H9 (cell line): ENCODE measurements at regions not wholly inside any gene's neighbourhood (a gene's known extent, or its start where the extent isn't known, plus 50 kb on each side); places are given as distances from the start of the nearest gene placed in this dataset.

Experiments
- DNase-seq: peaks from one replicate; pipeline ENCODE4 v3.0.0-alpha.2; 2017
- H2AFZ ChIP-seq: one replicate; pipeline ENCODE4 v1.6.1; 2013; ENCODE audit warnings: mild to moderate bottlenecking, low read length, control low read depth, moderate library complexity
- H2AK5ac ChIP-seq: 2 replicates; pipeline ENCODE4 v1.6.1; 2013; ENCODE audit warnings: low read length, control low read depth, mixed read lengths; ENCODE audit not compliant: insufficient read length
- H2BK120ac ChIP-seq: one replicate; pipeline ENCODE4 v1.6.1; 2013; ENCODE audit warnings: low read depth, mild to moderate bottlenecking, low read length, control low read depth, inconsistent platforms; ENCODE audit not compliant: poor library complexity, severe bottlenecking
- H2BK12ac ChIP-seq: 2 replicates; pipeline ENCODE4 v1.6.1; 2013; ENCODE audit warnings: low read length, control low read depth, mixed read lengths, low read depth; ENCODE audit not compliant: insufficient read length
- H2BK15ac ChIP-seq: 2 replicates; pipeline ENCODE4 v1.6.1; 2013; ENCODE audit warnings: low read depth, low read length, control low read depth
- H2BK20ac ChIP-seq: one replicate; pipeline ENCODE4 v1.6.1; 2013; ENCODE audit warnings: low read depth, mild to moderate bottlenecking, low read length, control low read depth, inconsistent platforms; ENCODE audit not compliant: poor library complexity, severe bottlenecking
- H2BK5ac ChIP-seq: 2 replicates; pipeline ENCODE4 v1.6.1; 2013; ENCODE audit warnings: low read length, control low read depth, mixed read lengths; ENCODE audit not compliant: insufficient read length
- H3K14ac ChIP-seq: 2 replicates; pipeline ENCODE4 v1.6.1; 2013; ENCODE audit warnings: low read length, control low read depth; ENCODE audit not compliant: insufficient read depth
- H3K18ac ChIP-seq: 2 replicates; pipeline ENCODE4 v1.6.1; 2013; ENCODE audit warnings: low read depth, mild to moderate bottlenecking, mixed read lengths, low read length, control low read depth; ENCODE audit not compliant: insufficient read length
- H3K23ac ChIP-seq: 2 replicates; pipeline ENCODE4 v1.6.1; 2013; ENCODE audit warnings: low read length, control low read depth, mixed read lengths, low read depth; ENCODE audit not compliant: insufficient read length
- H3K23me2 ChIP-seq: 2 replicates; pipeline ENCODE4 v1.6.1; 2013; ENCODE audit warnings: low read depth, mild to moderate bottlenecking, mixed read lengths, low read length, control low read depth; ENCODE audit not compliant: insufficient read length, poor library complexity, severe bottlenecking
- H3K27ac ChIP-seq: 2 replicates; pipeline ENCODE4 v1.5.1; 2013; ENCODE audit warnings: low read length, control low read depth, mixed read lengths, low read depth; ENCODE audit not compliant: insufficient read length
- H3K27me3 ChIP-seq: 2 replicates; pipeline ENCODE4 v1.6.1; 2013; ENCODE audit warnings: low read length, control low read depth, inconsistent platforms; ENCODE audit not compliant: insufficient read depth
- H3K4ac ChIP-seq: 2 replicates; pipeline ENCODE4 v1.6.1; 2013; ENCODE audit warnings: low read depth, mild to moderate bottlenecking, control low read depth, inconsistent platforms, low read length, moderate library complexity
- H3K4me1 ChIP-seq: 2 replicates; pipeline ENCODE4 v1.6.1; 2013; ENCODE audit warnings: low read length, control low read depth, inconsistent platforms; ENCODE audit not compliant: insufficient read depth
- H3K4me2 ChIP-seq: 2 replicates; pipeline ENCODE4 v1.6.1; 2013; ENCODE audit warnings: low read length, control low read depth, mixed read lengths; ENCODE audit not compliant: insufficient read length, insufficient read depth
- H3K56ac ChIP-seq: 2 replicates; pipeline ENCODE4 v1.6.1; 2013; ENCODE audit warnings: low read depth, mild to moderate bottlenecking, mixed read lengths, low read length, control low read depth; ENCODE audit not compliant: insufficient read length
- H3K79me1 ChIP-seq: 2 replicates; pipeline ENCODE4 v1.6.1; 2013; ENCODE audit warnings: low read depth, mild to moderate bottlenecking, moderate library complexity, low read length, control low read depth, inconsistent platforms; ENCODE audit not compliant: insufficient read depth, poor library complexity, severe bottlenecking
- H3K79me2 ChIP-seq: 2 replicates; pipeline ENCODE4 v1.6.1; 2013; ENCODE audit warnings: low read length, control low read depth, inconsistent platforms; ENCODE audit not compliant: insufficient read depth
- H3K9ac ChIP-seq: 2 replicates; pipeline ENCODE4 v1.6.1; 2013; ENCODE audit warnings: low read length, control low read depth, mixed read lengths; ENCODE audit not compliant: insufficient read length; ENCODE audit errors: extremely low read depth
- H3K9me3 ChIP-seq: one replicate; pipeline ENCODE4 v1.6.1; 2013; ENCODE audit warnings: low read depth, low read length, inconsistent platforms; ENCODE audit not compliant: control insufficient read depth
- H3T11ph ChIP-seq: one replicate; pipeline ENCODE4 v1.6.1; 2013; ENCODE audit warnings: mild to moderate bottlenecking, low read length, control low read depth, inconsistent platforms
- H4K20me1 ChIP-seq: one replicate; pipeline ENCODE4 v1.6.1; 2013; ENCODE audit not compliant: control insufficient read depth, insufficient read length, insufficient read depth
- H4K5ac ChIP-seq: 2 replicates; pipeline ENCODE4 v1.6.1; 2013; ENCODE audit warnings: low read depth, mild to moderate bottlenecking, mixed read lengths, low read length, control low read depth; ENCODE audit not compliant: insufficient read length
- H4K8ac ChIP-seq: replicated peaks from 2 replicates; pipeline ENCODE4 v1.6.1; 2013; ENCODE audit warnings: low read length, control low read depth, mixed read lengths, low read depth; ENCODE audit not compliant: insufficient read length
- H4K91ac ChIP-seq: 2 replicates; pipeline ENCODE4 v1.6.1; 2013; ENCODE audit warnings: low read depth, mild to moderate bottlenecking, moderate library complexity, mixed read lengths, low read length, control low read depth; ENCODE audit not compliant: insufficient read length
- H3K27ac Mint-ChIP-seq, 3 experiments: 2 replicates in 2 of 3; 3 replicates in 1 of 3; pipeline ENCODE4 v1.8.0; 2020 to 2021; ENCODE audit warnings: mixed read lengths in 3 of 3, mild to moderate bottlenecking in 1 of 3, moderate library complexity in 1 of 3
- H3K27me3 Mint-ChIP-seq: 2 replicates; pipeline ENCODE4 v1.8.0; 2021; ENCODE audit warnings: low read depth, mild to moderate bottlenecking, moderate library complexity, mixed read lengths
- H3K36me3 Mint-ChIP-seq, 3 experiments: 2 replicates in 2 of 3; 3 replicates in 1 of 3; pipeline ENCODE4 v1.8.0; 2020 to 2021; ENCODE audit warnings: low read depth in 3 of 3, mixed read lengths in 3 of 3; ENCODE audit not compliant: insufficient read depth in 1 of 3
- H3K4me1 Mint-ChIP-seq, 2 experiments: 2 replicates each; pipeline ENCODE4 v1.8.0; 2020; ENCODE audit warnings: mixed read lengths in 2 of 2
- H3K4me3 Mint-ChIP-seq, 2 experiments: 2 replicates in 1 of 2; 3 replicates in 1 of 2; pipeline ENCODE4 v1.8.0; 2020 to 2021; ENCODE audit warnings: mild to moderate bottlenecking in 2 of 2, mixed read lengths in 2 of 2, moderate library complexity in 1 of 2
- H3K9me3 Mint-ChIP-seq, 2 experiments: 2 replicates in 1 of 2; 3 replicates in 1 of 2; pipeline ENCODE4 v1.8.0; 2020; ENCODE audit warnings: mild to moderate bottlenecking in 2 of 2, mixed read lengths in 2 of 2, moderate library complexity in 1 of 2
- WGBS: extraction: QIAGEN DNeasy Blood & Tissue Kit; methylation state at CpG from one replicate; pipeline ENCODE4 v1.1.7; 2013; ENCODE audit warnings: missing lambda C conversion rate, low lambda C conversion rate, mixed read lengths; ENCODE audit not compliant: insufficient read length; ENCODE audit errors: extremely low coverage; 5-methylcytosine and 5-hydroxymethylcytosine counted together
- TF ChIP-seq, protein P1 (sequence below): fragments of 200-600 bp; sonication (generic); conservative IDR thresholded peaks from 3 replicates; pipeline ENCODE4 v1.8.0; 2021; ENCODE audit warnings: antibody characterized with exemption, mild to moderate bottlenecking

DNA sequence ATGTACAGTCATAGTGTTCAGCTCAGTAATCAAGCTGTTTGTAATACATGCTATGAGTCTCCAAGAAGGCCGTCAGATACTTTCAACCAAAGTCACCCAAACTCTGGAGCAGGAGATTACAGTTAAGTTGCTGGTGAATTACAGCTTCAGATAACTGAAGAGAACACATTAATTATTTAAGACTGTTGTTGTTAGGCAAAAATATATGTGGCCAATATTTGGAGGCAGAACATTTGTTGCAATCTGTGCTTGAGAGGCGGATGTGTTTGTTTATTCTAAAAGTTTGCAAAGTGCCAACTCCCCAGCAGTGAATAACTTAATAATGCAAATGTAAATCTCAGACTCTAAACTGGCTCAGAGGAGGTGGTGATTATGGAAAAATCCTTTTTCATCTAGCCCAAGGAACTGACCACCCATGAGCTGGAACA lies 300.7 kb upstream of the TBX3 start:
- no peaks in the 10 kb centered on the region; a peak in 1 of 7 replicates for H3K36me3 Mint-ChIP-seq
- no peak for DNase-seq
- no peaks in the 10 kb centered on the region for H3K4me1 Mint-ChIP-seq
- Histone ChIP-seq H4K5ac (no peak overlapping the region), H2BK12ac (no peak overlapping the region), H3K4ac (no peak overlapping the region), H3K14ac (no peak overlapping the region), H3K23ac (no peak overlapping the region), H3K56ac (no peak overlapping the region), H3K18ac (no peak overlapping the region), H3K27me3 (no peaks in the 10 kb centered on the region), H2BK15ac (no peak overlapping the region), H3K23me2 (no peaks in the 10 kb centered on the region), H4K8ac (no peak overlapping the region), H3K4me1 (no peaks in the 10 kb centered on the region), H2BK20ac (no peak overlapping the region), H2BK120ac (no peak overlapping the region), H3K9ac (no peak overlapping the region), H3K79me1 (no peaks in the 10 kb centered on the region), H4K91ac (no peak overlapping the region), H2BK5ac (no peak overlapping the region), H3K27ac (no peak overlapping the region), H3K9me3 (no peaks in the 10 kb centered on the region), H3K4me2 (no peak overlapping the region), H3K79me2 (no peaks in the 10 kb centered on the region), H2AK5ac (no peak overlapping the region), H3T11ph (no peak overlapping the region), H4K20me1 (no peaks in the 10 kb centered on the region), H2AFZ (no peak overlapping the region)
- H3K4me3 Mint-ChIP-seq = no peak overlapping the region
- H3K27ac Mint-ChIP-seq = no peak overlapping the region
- H3K27me3 Mint-ChIP-seq = peaks cover 25% of the 10 kb centered on the region
- WGBS = no CpG with 5 or more reads among the region's 2 CpGs
- TF ChIP-seq, protein P1, sequence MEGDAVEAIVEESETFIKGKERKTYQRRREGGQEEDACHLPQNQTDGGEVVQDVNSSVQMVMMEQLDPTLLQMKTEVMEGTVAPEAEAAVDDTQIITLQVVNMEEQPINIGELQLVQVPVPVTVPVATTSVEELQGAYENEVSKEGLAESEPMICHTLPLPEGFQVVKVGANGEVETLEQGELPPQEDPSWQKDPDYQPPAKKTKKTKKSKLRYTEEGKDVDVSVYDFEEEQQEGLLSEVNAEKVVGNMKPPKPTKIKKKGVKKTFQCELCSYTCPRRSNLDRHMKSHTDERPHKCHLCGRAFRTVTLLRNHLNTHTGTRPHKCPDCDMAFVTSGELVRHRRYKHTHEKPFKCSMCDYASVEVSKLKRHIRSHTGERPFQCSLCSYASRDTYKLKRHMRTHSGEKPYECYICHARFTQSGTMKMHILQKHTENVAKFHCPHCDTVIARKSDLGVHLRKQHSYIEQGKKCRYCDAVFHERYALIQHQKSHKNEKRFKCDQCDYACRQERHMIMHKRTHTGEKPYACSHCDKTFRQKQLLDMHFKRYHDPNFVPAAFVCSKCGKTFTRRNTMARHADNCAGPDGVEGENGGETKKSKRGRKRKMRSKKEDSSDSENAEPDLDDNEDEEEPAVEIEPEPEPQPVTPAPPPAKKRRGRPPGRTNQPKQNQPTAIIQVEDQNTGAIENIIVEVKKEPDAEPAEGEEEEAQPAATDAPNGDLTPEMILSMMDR = no peak
- H3K9me3 Mint-ChIP-seq = peaks cover 0 to 2% of the 10 kb centered on the region in 2 experiments; a peak in 1 of 5 replicates
